Trophoblast cell (in vitro differentiated cells and primary cell): ENCODE measurements at regions not wholly inside any gene's neighbourhood (a gene's known extent, or its start where the extent isn't known, plus 50 kb on each side); places are given as distances from the start of the nearest gene placed in this dataset.

Source experiments
- DNase-seq, 2 donors: peaks; one replicate each; pipeline ENCODE4 v3.0.0-alpha.2; 2016
- H2AFZ ChIP-seq: 2 replicates; pipeline ENCODE4 v1.6.1; 2013; ENCODE audit warnings: low read length, moderate library complexity, mild to moderate bottlenecking; ENCODE audit not compliant: insufficient read depth, poor library complexity
- H2AK5ac ChIP-seq: 2 replicates; pipeline ENCODE4 v1.6.1; 2013; ENCODE audit warnings: mild to moderate bottlenecking, low read length
- H2BK120ac ChIP-seq: 2 replicates; pipeline ENCODE4 v1.6.1; 2013; ENCODE audit warnings: low read length, mild to moderate bottlenecking, moderate library complexity; ENCODE audit not compliant: insufficient read depth, poor library complexity
- H2BK12ac ChIP-seq: 2 replicates; pipeline ENCODE4 v1.6.1; 2013; ENCODE audit warnings: mild to moderate bottlenecking, low read length, moderate library complexity
- H2BK5ac ChIP-seq: 2 replicates; pipeline ENCODE4 v1.6.1; 2013; ENCODE audit warnings: low read length, low read depth, moderate library complexity, mild to moderate bottlenecking; ENCODE audit not compliant: poor library complexity
- H3K14ac ChIP-seq: 2 replicates; pipeline ENCODE4 v1.6.1; 2013; ENCODE audit warnings: mild to moderate bottlenecking, low read length
- H3K18ac ChIP-seq: 2 replicates; pipeline ENCODE4 v1.6.1; 2013; ENCODE audit warnings: mild to moderate bottlenecking, low read length
- H3K23ac ChIP-seq: 2 replicates; pipeline ENCODE4 v1.6.1; 2013; ENCODE audit warnings: low read length
- H3K27ac ChIP-seq: 2 replicates; pipeline ENCODE4 v1.5.1; 2013; ENCODE audit warnings: low read depth, mild to moderate bottlenecking, inconsistent platforms, low read length, moderate library complexity
- H3K27me3 ChIP-seq: 2 replicates; pipeline ENCODE4 v1.6.1; 2013; ENCODE audit warnings: inconsistent platforms, mild to moderate bottlenecking, low read length, moderate library complexity; ENCODE audit not compliant: insufficient read depth
- H3K36me3 ChIP-seq, 2 experiments: 1 replicate in 1 of 2; 2 replicates in 1 of 2; pipeline ENCODE4 v1.6.1; 2013; ENCODE audit warnings: low read length in 2 of 2, mild to moderate bottlenecking in 2 of 2, moderate library complexity in 1 of 2; ENCODE audit not compliant: insufficient read depth in 2 of 2, control insufficient read depth in 1 of 2
- H3K4ac ChIP-seq: 2 replicates; pipeline ENCODE4 v1.6.1; 2013; ENCODE audit warnings: low read depth, mild to moderate bottlenecking, low read length, moderate library complexity
- H3K4me1 ChIP-seq, 2 experiments: 1 replicate in 1 of 2; 2 replicates in 1 of 2; pipeline ENCODE4 v1.6.1; 2013; ENCODE audit warnings: low read length in 2 of 2, mild to moderate bottlenecking in 2 of 2, moderate library complexity in 1 of 2; ENCODE audit not compliant: insufficient read depth in 2 of 2, control insufficient read depth in 1 of 2
- H3K4me2 ChIP-seq: 2 replicates; pipeline ENCODE4 v1.6.1; 2013; ENCODE audit warnings: inconsistent platforms, mild to moderate bottlenecking, low read length, moderate library complexity
- H3K4me3 ChIP-seq: 2 replicates; pipeline ENCODE4 v1.5.1; 2013; ENCODE audit warnings: mild to moderate bottlenecking, low read depth, low read length, inconsistent platforms
- H3K79me1 ChIP-seq: one replicate; pipeline ENCODE4 v1.6.1; 2013; ENCODE audit warnings: low read length
- H3K79me2 ChIP-seq: 2 replicates; pipeline ENCODE4 v1.6.1; 2013; ENCODE audit warnings: low read length, mild to moderate bottlenecking; ENCODE audit not compliant: control insufficient read depth, insufficient read depth, poor library complexity
- H3K9ac ChIP-seq: 2 replicates; pipeline ENCODE4 v1.6.1; 2013; ENCODE audit warnings: mild to moderate bottlenecking, low read length
- H3K9me3 ChIP-seq: 2 replicates; pipeline ENCODE4 v1.6.1; 2013; ENCODE audit warnings: low read depth, mild to moderate bottlenecking, control low read depth, inconsistent platforms, low read length; ENCODE audit not compliant: insufficient read depth
- H4K12ac ChIP-seq: 2 replicates; pipeline ENCODE4 v1.6.1; 2013; ENCODE audit warnings: low read depth, mild to moderate bottlenecking, low read length, moderate library complexity
- H4K8ac ChIP-seq: 2 replicates; pipeline ENCODE4 v1.6.1; 2013; ENCODE audit warnings: low read depth, mild to moderate bottlenecking, low read length, moderate library complexity
- H4K91ac ChIP-seq: one replicate; pipeline ENCODE4 v1.6.1; 2013; ENCODE audit warnings: low read depth, mild to moderate bottlenecking, low read length, moderate library complexity
- WGBS: extraction: QIAGEN DNeasy Blood & Tissue Kit; methylation state at CpG from one replicate; pipeline ENCODE4 v1.1.7; 2013; ENCODE audit warnings: missing lambda C conversion rate; ENCODE audit not compliant: insufficient read length, insufficient coverage; ENCODE audit errors: extremely low coverage; 5-methylcytosine and 5-hydroxymethylcytosine counted together

GRCh38 chr2:84285056-84285747, 173.9 kb downstream of the SUCLG1 start:
- Histone ChIP-seq H3K4me3 (no peak overlapping the region), H3K18ac (no peak overlapping the region), H3K9me3 (no peaks in the 10 kb centered on the region), H4K12ac (no peak overlapping the region), H3K9ac (no peak overlapping the region), H2AK5ac (no peak overlapping the region), H3K4me2 (no peak overlapping the region), H3K36me3 (no peaks in the 10 kb centered on the region), H3K4ac (no peak overlapping the region), H3K27ac (no peak overlapping the region), H4K8ac (no peak overlapping the region), H3K27me3 (no peaks in the 10 kb centered on the region), H3K14ac (no peak overlapping the region), H3K79me2 (no peaks in the 10 kb centered on the region), H3K79me1 (no peaks in the 10 kb centered on the region), H2BK120ac (no peak overlapping the region), H2AFZ (no peak overlapping the region), H4K91ac (no peak overlapping the region), H3K23ac (no peak overlapping the region), H3K4me1 (peaks cover 3 to 8% of the 10 kb centered on the region in 2 experiments), H2BK5ac (no peak overlapping the region), H2BK12ac (no peak overlapping the region)
- WGBS, result no CpG with 5 or more reads among the region's 1 CpG
- DNase-seq, result no peak

- Histone ChIP-seq H3K79me1 (no peaks in the 10 kb centered on the region), H2AK5ac (no peak overlapping the region), H3K4ac (no peak overlapping the region), H4K8ac (no peak overlapping the region), H3K4me1 (peaks cover 2 to 4% of the 10 kb centered on the region in 2 experiments), H3K27me3 (no peaks in the 10 kb centered on the region), H3K23ac (no peak overlapping the region), H3K9me3 (no peaks in the 10 kb centered on the region), H3K4me2 (no peak overlapping the region), H4K91ac (no peak overlapping the region), H2BK120ac (no peak overlapping the region), H3K4me3 (no peak overlapping the region), H2BK5ac (no peak overlapping the region), H3K14ac (no peak overlapping the region), H3K79me2 (no peaks in the 10 kb centered on the region), H3K27ac (no peak overlapping the region), H3K9ac (no peak overlapping the region), H3K36me3 (no peaks in the 10 kb centered on the region), H3K18ac (no peak overlapping the region), H2AFZ (no peak overlapping the region), H4K12ac (no peak overlapping the region), H2BK12ac (no peak overlapping the region)
- WGBS, result no CpG with 5 or more reads among the region's 3 CpGs
- no peak for DNase-seq
These were observed 175.6 kb downstream of the SUCLG1 start for GRCh38 chr2:84283506-84283905.

- no peak overlapping the region for H2BK5ac ChIP-seq
- no peaks in the 10 kb centered on the region for H3K4me1 ChIP-seq
- H3K27ac ChIP-seq, result no peak overlapping the region
- H2BK120ac ChIP-seq, result no peak overlapping the region
- H4K91ac ChIP-seq, result no peak overlapping the region
- H3K27me3 ChIP-seq, result no peaks in the 10 kb centered on the region
- no peak overlapping the region for H3K18ac ChIP-seq
- no peaks in the 10 kb centered on the region for H3K36me3 ChIP-seq
- no peaks in the 10 kb centered on the region for H3K9me3 ChIP-seq
- H3K79me1 ChIP-seq, result no peaks in the 10 kb centered on the region
- no peak overlapping the region for H3K23ac ChIP-seq
- H3K9ac ChIP-seq, result no peak overlapping the region
- WGBS, result no CpG with 5 or more reads among the region's 3 CpGs
- H3K4ac ChIP-seq, result no peak overlapping the region
- no peak overlapping the region for H2BK12ac ChIP-seq
- no peaks in the 10 kb centered on the region for H3K79me2 ChIP-seq
- H2AK5ac ChIP-seq, result no peak overlapping the region
- no peak overlapping the region for H2AFZ ChIP-seq
- no peak overlapping the region for H3K4me3 ChIP-seq
- no peak overlapping the region for H3K4me2 ChIP-seq
- no peak overlapping the region for H3K14ac ChIP-seq
- H4K12ac ChIP-seq, result no peak overlapping the region
- H4K8ac ChIP-seq, result no peak overlapping the region
- no peak for DNase-seq
These were observed 177.6 kb downstream of the SUCLG1 start for GRCh38 chr2:84281510-84281909.

- H3K27me3 ChIP-seq, result no peaks in the 10 kb centered on the region
- H3K9me3 ChIP-seq, result no peaks in the 10 kb centered on the region
- H3K79me1 ChIP-seq, result no peaks in the 10 kb centered on the region
- H3K4me2 ChIP-seq, result no peak overlapping the region
- no peak overlapping the region for H3K9ac ChIP-seq
- no peak overlapping the region for H4K8ac ChIP-seq
- no peak overlapping the region for H3K4ac ChIP-seq
- H3K23ac ChIP-seq, result no peak overlapping the region
- no peak overlapping the region for H2BK5ac ChIP-seq
- no peak overlapping the region for H3K18ac ChIP-seq
- H3K4me3 ChIP-seq, result no peak overlapping the region
- H3K14ac ChIP-seq, result no peak overlapping the region
- no CpG with 5 or more reads among the region's 1 CpG for WGBS
- H3K4me1 ChIP-seq, result no peaks in the 10 kb centered on the region
- no peak overlapping the region for H4K12ac ChIP-seq
- no peaks in the 10 kb centered on the region for H3K36me3 ChIP-seq
- H2AFZ ChIP-seq, result no peak overlapping the region
- H3K79me2 ChIP-seq, result no peaks in the 10 kb centered on the region
- DNase-seq, result no peak
- H2BK120ac ChIP-seq, result no peak overlapping the region
- H3K27ac ChIP-seq, result no peak overlapping the region
- H2AK5ac ChIP-seq, result no peak overlapping the region
- no peak overlapping the region for H2BK12ac ChIP-seq
- H4K91ac ChIP-seq, result no peak overlapping the region
These were observed 178.2 kb downstream of the SUCLG1 start for GRCh38 chr2:84280873-84281272.
